Hepatocyte (in vitro differentiated cells): ENCODE measurements at regions not wholly inside any gene's neighbourhood (a gene's known extent, or its start where the extent isn't known, plus 50 kb on each side); places are given as distances from the start of the nearest gene placed in this dataset.

Experiments
- DNase-seq: peaks from one replicate; pipeline ENCODE4 v3.0.0-alpha.2; 2016; ENCODE audit warnings: low spot score
- H2AFZ ChIP-seq: fragments of 200-600 bp; sonication (generic); 2 replicates; pipeline ENCODE4 v1.6.0; 2016; ENCODE audit warnings: antibody characterized with exemption, mild to moderate bottlenecking
- H3K27ac ChIP-seq: fragments of 200-600 bp; sonication (generic); 2 replicates; pipeline ENCODE4 v1.5.1; 2016; ENCODE audit warnings: mild to moderate bottlenecking
- H3K27me3 ChIP-seq: fragments of 200-600 bp; sonication (generic); 2 replicates; pipeline ENCODE4 v1.6.1; 2016
- H3K36me3 ChIP-seq: fragments of 200-600 bp; sonication (generic); replicated peaks from 2 replicates; pipeline ENCODE4 v1.5.1; 2016; ENCODE audit warnings: low read depth; ENCODE audit not compliant: insufficient read depth
- H3K4me1 ChIP-seq: fragments of 200-600 bp; sonication (generic); 2 replicates; pipeline ENCODE4 v1.5.1; 2016; ENCODE audit warnings: mild to moderate bottlenecking, moderate library complexity; ENCODE audit not compliant: insufficient read depth
- H3K4me2 ChIP-seq: fragments of 200-600 bp; sonication (generic); 2 replicates; pipeline ENCODE4 v1.6.0; 2016
- H3K4me3 ChIP-seq: fragments of 200-600 bp; sonication (generic); 2 replicates; pipeline ENCODE4 v1.5.1; 2016; ENCODE audit warnings: mild to moderate bottlenecking
- H3K79me2 ChIP-seq: fragments of 200-600 bp; sonication (generic); 2 replicates; pipeline ENCODE4 v1.6.0; 2017; ENCODE audit warnings: mild to moderate bottlenecking
- H3K9me2 ChIP-seq: fragments of 200-600 bp; sonication (generic); replicated peaks from 2 replicates; pipeline ENCODE4 v1.6.0; 2017; ENCODE audit warnings: mild to moderate bottlenecking; ENCODE audit not compliant: insufficient read depth
- H3K9me3 ChIP-seq: fragments of 200-600 bp; sonication (generic); 2 replicates; pipeline ENCODE4 v1.5.1; 2016; ENCODE audit warnings: low read depth, mild to moderate bottlenecking
- H4K20me1 ChIP-seq: fragments of 200-600 bp; sonication (generic); 2 replicates; pipeline ENCODE4 v1.6.0; 2016; ENCODE audit warnings: mild to moderate bottlenecking; ENCODE audit not compliant: insufficient read depth, poor library complexity, severe bottlenecking
- EZH2 ChIP-seq: fragments of 200-600 bp; sonication (generic); IDR thresholded peaks from 2 replicates; pipeline ENCODE4 v1.6.1; 2016; ENCODE audit warnings: antibody characterized with exemption, mild to moderate bottlenecking, borderline replicate concordance
- EZH2phosphoT487 ChIP-seq: fragments of 200-600 bp; sonication (generic); IDR thresholded peaks from one replicate; pipeline ENCODE4 v1.6.1; 2018; ENCODE audit warnings: antibody characterized with exemption, mild to moderate bottlenecking, low read depth, moderate library complexity; ENCODE audit not compliant: unreplicated experiment, severe bottlenecking
- WGBS: methylation state at CpG from one replicate; pipeline ENCODE4 v1.1.6; 2016; ENCODE audit warnings: low lambda C conversion rate; ENCODE audit errors: missing lambda C conversion rate; 5-methylcytosine and 5-hydroxymethylcytosine counted together
- TF ChIP-seq, protein P1 (sequence below): fragments of 200-600 bp; sonication (generic); IDR thresholded peaks from 2 replicates; pipeline ENCODE4 v1.5.1; 2016; ENCODE audit warnings: antibody characterized with exemption, mild to moderate bottlenecking; ENCODE audit not compliant: poor library complexity

DNA sequence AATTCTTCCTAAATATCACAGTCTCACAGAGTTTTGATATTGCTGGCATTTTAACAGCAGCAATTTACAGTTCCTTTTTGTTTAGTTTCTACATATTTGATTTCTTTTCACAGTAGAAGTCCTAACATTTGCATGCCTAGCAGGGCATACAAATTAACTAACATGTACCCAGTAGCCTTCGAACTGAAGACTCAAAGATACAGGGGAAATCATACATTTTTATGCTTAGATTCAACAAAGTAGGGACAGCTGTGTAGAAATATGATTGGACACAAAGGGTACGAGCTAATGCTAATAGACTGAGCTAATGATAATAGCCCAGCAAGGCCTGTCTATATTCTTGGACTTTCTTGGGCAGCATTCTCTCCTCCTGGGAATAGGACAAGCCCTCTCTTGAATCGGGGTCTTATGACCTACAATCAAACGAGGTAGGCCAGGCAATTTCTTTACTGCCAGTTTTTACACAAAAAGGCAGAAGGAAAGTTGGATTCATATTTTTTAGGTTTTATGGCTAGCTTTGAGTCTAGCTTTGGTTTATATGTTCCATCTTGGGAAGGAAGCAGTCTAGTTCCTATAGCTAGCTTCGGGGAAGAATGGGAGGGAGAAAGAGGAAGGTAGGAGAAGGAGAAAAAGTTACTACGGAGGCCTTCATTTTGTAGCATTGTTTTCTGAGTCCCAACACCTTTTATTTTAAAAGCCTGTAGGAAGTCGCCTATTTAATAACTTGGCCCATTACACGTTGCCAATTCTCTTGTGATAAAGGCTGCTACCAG is 115.8 kb downstream of the HFE start:
- Histone ChIP-seq H3K79me2 (peaks cover 35% of the 10 kb centered on the region), H4K20me1 (no peaks in the 10 kb centered on the region), H3K27ac (peak overlapping the region; percentile 98), H2AFZ (no peak overlapping the region), H3K27me3 (no peaks in the 10 kb centered on the region), H3K36me3 (no peaks in the 10 kb centered on the region), H3K9me3 (no peaks in the 10 kb centered on the region), H3K4me1 (no peaks in the 10 kb centered on the region), H3K4me3 (no peak overlapping the region), H3K4me2 (peak overlapping the region; percentile 76), H3K9me2 (no peaks in the 10 kb centered on the region)
- TF ChIP-seq, protein P1, sequence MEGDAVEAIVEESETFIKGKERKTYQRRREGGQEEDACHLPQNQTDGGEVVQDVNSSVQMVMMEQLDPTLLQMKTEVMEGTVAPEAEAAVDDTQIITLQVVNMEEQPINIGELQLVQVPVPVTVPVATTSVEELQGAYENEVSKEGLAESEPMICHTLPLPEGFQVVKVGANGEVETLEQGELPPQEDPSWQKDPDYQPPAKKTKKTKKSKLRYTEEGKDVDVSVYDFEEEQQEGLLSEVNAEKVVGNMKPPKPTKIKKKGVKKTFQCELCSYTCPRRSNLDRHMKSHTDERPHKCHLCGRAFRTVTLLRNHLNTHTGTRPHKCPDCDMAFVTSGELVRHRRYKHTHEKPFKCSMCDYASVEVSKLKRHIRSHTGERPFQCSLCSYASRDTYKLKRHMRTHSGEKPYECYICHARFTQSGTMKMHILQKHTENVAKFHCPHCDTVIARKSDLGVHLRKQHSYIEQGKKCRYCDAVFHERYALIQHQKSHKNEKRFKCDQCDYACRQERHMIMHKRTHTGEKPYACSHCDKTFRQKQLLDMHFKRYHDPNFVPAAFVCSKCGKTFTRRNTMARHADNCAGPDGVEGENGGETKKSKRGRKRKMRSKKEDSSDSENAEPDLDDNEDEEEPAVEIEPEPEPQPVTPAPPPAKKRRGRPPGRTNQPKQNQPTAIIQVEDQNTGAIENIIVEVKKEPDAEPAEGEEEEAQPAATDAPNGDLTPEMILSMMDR = no peak
- TF ChIP-seq EZH2 (no peak), EZH2phosphoT487 (no peak)
- no peak for DNase-seq
- 73% methylated on average over 8 of the region's 8 CpGs for WGBS

DNA sequence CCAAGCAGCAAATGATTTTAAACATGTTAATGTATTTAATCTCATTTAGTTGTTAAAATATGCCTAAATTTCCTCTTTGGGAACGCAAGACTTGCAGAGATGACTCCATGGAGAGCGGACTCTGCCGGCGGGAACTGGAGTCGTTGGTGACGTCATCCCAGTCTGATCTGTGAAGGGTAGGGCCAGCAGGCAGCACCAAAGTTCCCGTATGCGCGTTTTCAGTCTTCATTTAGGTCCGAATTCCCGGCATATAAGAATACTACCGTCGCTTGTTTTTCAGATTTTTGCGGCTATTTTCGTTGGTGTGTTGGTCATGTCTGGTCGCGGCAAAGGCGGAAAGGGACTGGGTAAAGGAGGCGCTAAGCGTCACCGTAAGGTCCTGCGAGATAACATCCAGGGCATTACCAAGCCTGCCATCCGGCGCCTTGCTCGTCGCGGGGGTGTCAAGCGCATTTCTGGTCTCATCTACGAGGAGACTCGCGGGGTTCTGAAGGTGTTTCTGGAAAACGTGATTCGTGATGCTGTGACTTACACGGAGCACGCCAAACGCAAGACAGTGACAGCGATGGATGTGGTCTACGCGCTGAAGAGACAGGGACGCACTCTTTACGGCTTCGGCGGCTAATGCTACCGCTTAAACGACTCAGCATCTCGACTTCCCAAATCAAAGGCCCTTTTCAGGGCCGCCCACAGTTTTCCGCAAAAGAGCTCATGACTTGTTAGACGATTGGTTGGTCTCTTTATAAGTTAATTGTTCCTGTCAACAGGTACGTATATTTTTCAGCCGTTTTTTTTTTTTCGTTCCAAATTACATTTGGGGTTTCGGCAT is 117.3 kb downstream of the HFE start:
- H2AFZ ChIP-seq = peak overlapping the region; percentile 61
- peak; percentile 99 for DNase-seq
- WGBS = 2% methylated on average over 53 of the region's 53 CpGs
- no peaks in the 10 kb centered on the region for H3K27me3 ChIP-seq
- no peaks in the 10 kb centered on the region for H3K36me3 ChIP-seq
- peaks cover 31% of the 10 kb centered on the region for H3K79me2 ChIP-seq
- no peaks in the 10 kb centered on the region for H3K4me1 ChIP-seq
- H3K9me2 ChIP-seq = no peaks in the 10 kb centered on the region
- peak overlapping the region; percentile 98 for H3K27ac ChIP-seq
- H3K4me3 ChIP-seq = peak overlapping the region; percentile 56
- H3K9me3 ChIP-seq = no peaks in the 10 kb centered on the region
- no peaks in the 10 kb centered on the region for H4K20me1 ChIP-seq
- H3K4me2 ChIP-seq = peak overlapping the region; percentile 86
- no peak for TF ChIP-seq EZH2phosphoT487
- TF ChIP-seq EZH2 = no peak
- TF ChIP-seq, protein P1 = peak; percentile 38

DNA sequence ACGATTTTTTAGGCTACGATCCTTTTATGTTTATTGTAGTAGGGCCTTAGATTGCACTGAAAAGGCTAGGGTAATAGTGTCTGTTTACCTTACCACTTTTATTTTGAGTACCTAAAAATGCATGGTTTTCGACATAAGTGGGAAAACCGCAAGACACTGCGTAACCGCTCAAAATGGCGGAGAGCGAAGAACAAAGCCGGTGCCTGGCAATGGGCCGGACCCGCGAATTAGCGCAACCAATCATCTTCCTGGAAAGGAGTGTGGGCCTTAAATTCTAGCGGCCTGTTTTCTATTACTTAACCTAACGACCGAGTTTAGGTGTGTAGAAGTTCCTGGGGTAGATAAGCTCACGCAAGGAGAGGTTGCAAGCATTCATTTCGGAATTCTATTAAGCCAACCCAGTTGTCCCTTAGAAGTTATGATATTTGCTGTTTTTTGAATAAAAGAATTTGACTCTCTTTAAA is 118.0 kb downstream of the HFE start:
- Histone ChIP-seq H3K36me3 (no peaks in the 10 kb centered on the region), H3K27me3 (no peaks in the 10 kb centered on the region), H3K9me2 (no peaks in the 10 kb centered on the region), H2AFZ (no peak overlapping the region), H3K27ac (peak overlapping the region; percentile 98), H3K4me1 (no peaks in the 10 kb centered on the region), H3K9me3 (no peaks in the 10 kb centered on the region), H3K4me2 (peak overlapping the region; percentile 86), H3K4me3 (peak overlapping the region; percentile 56), H3K79me2 (peaks cover 31% of the 10 kb centered on the region), H4K20me1 (no peaks in the 10 kb centered on the region)
- TF ChIP-seq EZH2phosphoT487 = no peak
- TF ChIP-seq, protein P1 = no peak
- no peak for TF ChIP-seq EZH2
- peak; percentile 87 for DNase-seq
- WGBS = under 1% methylated on average over 18 of the region's 18 CpGs
